T-cell (primary cell): ENCODE measurements at regions not wholly inside any gene's neighbourhood (a gene's known extent, or its start where the extent isn't known, plus 50 kb on each side); places are given as distances from the start of the nearest gene placed in this dataset.

Experiments used
- ATAC-seq, 4 experiments: fragments of 200-7000 bp in 3 of 4; fragments of 150-1000 bp in 1 of 4; cut with Tn5 transposase; replicated peaks in 1 of 4; 1 replicate in 3 of 4; 2 replicates in 1 of 4; pipeline ENCODE4 v1.10.0; 2021; ENCODE audit warnings: moderate library complexity in 3 of 4, mild to moderate bottlenecking in 2 of 4, moderate number of reproducible peaks in 1 of 4
- CTCF ChIA-PET, 2 donors: fragments of 300-600 bp; sonication (Branson Sonifier 250); formaldehyde crosslinking; loops; one replicate each; lab custom pipeline; 2022; ENCODE audit warnings: antibody characterized with exemption in 2 of 2; lab: Charles Lee
- POLR2A ChIA-PET, 2 donors: fragments of 300-600 bp; sonication (Branson Sonifier 250); formaldehyde crosslinking; loops; one replicate each; lab custom pipeline; 2022; ENCODE audit warnings: antibody characterized with exemption in 2 of 2; lab: Charles Lee
- DNase-seq, 35 experiments: peaks; one replicate each; pipeline versions ENCODE4 v3.0.0 to v3.0.0-alpha.2; 2013 to 2023
- H3K27ac ChIP-seq: one replicate; pipeline ENCODE4 v1.5.1; 2013; ENCODE audit warnings: low read length
- H3K27me3 ChIP-seq, 2 experiments: replicated peaks in 1 of 2; 1 replicate in 1 of 2; 2 replicates in 1 of 2; pipeline versions ENCODE4 v1.6.1 to v1.7.0; 2013; ENCODE audit warnings: low read length in 1 of 2, mixed read lengths in 1 of 2; ENCODE audit not compliant: control insufficient read depth in 2 of 2, insufficient read depth in 2 of 2; ENCODE audit errors: extremely low read depth in 1 of 2
- H3K36me3 ChIP-seq, 2 donors: 1 replicate in 1 of 2; 2 replicates in 1 of 2; pipeline versions ENCODE4 v1.6.1 to v1.7.0; 2013; ENCODE audit warnings: low read length in 1 of 2; ENCODE audit not compliant: control insufficient read depth in 2 of 2, insufficient read depth in 1 of 2; ENCODE audit errors: extremely low read depth in 1 of 2
- H3K4me1 ChIP-seq, 2 experiments: 1 replicate in 1 of 2; 2 replicates in 1 of 2; pipeline versions ENCODE4 v1.6.1 to v1.7.0; 2013; ENCODE audit warnings: low read length in 2 of 2, mixed read lengths in 1 of 2; ENCODE audit not compliant: insufficient read depth in 2 of 2, control insufficient read depth in 1 of 2; ENCODE audit errors: extremely low read depth in 1 of 2
- H3K4me3 ChIP-seq, 2 donors: 1 replicate in 1 of 2; 2 replicates in 1 of 2; pipeline versions ENCODE4 v1.5.1 to v1.7.0; 2013; ENCODE audit warnings: mild to moderate bottlenecking in 2 of 2, low read length in 1 of 2, moderate library complexity in 1 of 2; ENCODE audit not compliant: control insufficient read depth in 1 of 2; ENCODE audit errors: extremely low read depth in 1 of 2
- H3K9me3 ChIP-seq: 2 replicates; pipeline ENCODE4 v1.7.0; 2013
- H3K27ac Mint-ChIP-seq, 2 donors: one replicate each; pipeline ENCODE4 v1.8.0; 2020 to 2021; ENCODE audit warnings: mild to moderate bottlenecking in 2 of 2, mixed read lengths in 2 of 2
- H3K27me3 Mint-ChIP-seq, 2 donors: one replicate each; pipeline ENCODE4 v1.8.0; 2021 to 2022; ENCODE audit warnings: mixed read lengths in 2 of 2
- H3K36me3 Mint-ChIP-seq: one replicate; pipeline ENCODE4 v1.8.0; 2021; ENCODE audit warnings: mixed read lengths
- H3K4me1 Mint-ChIP-seq, 3 donors: one replicate each; pipeline ENCODE4 v1.8.0; 2020 to 2022; ENCODE audit warnings: mixed read lengths in 3 of 3, mild to moderate bottlenecking in 1 of 3
- H3K4me3 Mint-ChIP-seq, 3 donors: one replicate each; pipeline ENCODE4 v1.8.0; 2020 to 2022; ENCODE audit warnings: mild to moderate bottlenecking in 3 of 3, mixed read lengths in 3 of 3, moderate library complexity in 3 of 3
- H3K9me3 Mint-ChIP-seq, 3 donors: one replicate each; pipeline ENCODE4 v1.8.0; 2020 to 2022; ENCODE audit warnings: mixed read lengths in 3 of 3
- WGBS: methylation state at CpG from one replicate; pipeline ENCODE4 v1.1.5; 2013; ENCODE audit warnings: missing lambda C conversion rate; ENCODE audit not compliant: insufficient coverage; 5-methylcytosine and 5-hydroxymethylcytosine counted together

DNA sequence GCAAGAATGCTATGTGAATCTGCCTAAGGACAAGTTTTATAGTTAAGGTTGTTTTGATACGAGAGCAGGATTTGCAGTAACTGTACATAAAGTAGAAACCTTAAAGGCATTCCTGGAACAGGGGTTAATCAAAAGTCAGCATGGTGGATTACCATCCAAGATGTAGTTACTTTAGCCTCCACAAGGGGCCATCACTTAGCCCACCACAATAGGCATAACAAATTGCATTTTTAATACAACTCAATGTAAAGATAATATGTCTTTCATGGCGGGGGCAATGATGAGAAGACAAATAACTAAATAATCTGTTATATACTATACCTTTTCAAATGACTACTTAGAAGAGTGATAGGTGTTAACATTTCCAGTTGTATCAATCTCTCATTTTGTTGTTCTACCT is 611.2 kb upstream of the ADGRL4 start:
- H3K36me3 ChIP-seq, result no peaks in the 10 kb centered on the region
- Mint-ChIP-seq H3K4me1 (no peaks in the 10 kb centered on the region), H3K27ac (no peak overlapping the region), H3K27me3 (no peaks in the 10 kb centered on the region), H3K36me3 (no peaks in the 10 kb centered on the region), H3K9me3 (peaks cover 9 to 12% (median 9%) of the 10 kb centered on the region in 3 donors), H3K4me3 (no peak overlapping the region)
- H3K9me3 ChIP-seq, result no peaks in the 10 kb centered on the region
- H3K4me1 ChIP-seq, result no peaks in the 10 kb centered on the region
- DNase-seq (no peak), ATAC-seq (no peak)
- 80% methylated on average over 1 of the region's 2 CpGs for WGBS
- POLR2A ChIA-PET, result no interaction called here
- no peak overlapping the region for H3K4me3 ChIP-seq
- no peak overlapping the region for H3K27ac ChIP-seq
- CTCF ChIA-PET, result no interaction called here
- H3K27me3 ChIP-seq, result no peaks in the 10 kb centered on the region

GRCh38 chr1:79614762-79615161 is 608.2 kb upstream of the ADGRL4 start:
- CTCF ChIA-PET, result no interaction called here
- DNase-seq (no peak), ATAC-seq (no peak)
- POLR2A ChIA-PET, result no interaction called here
- Mint-ChIP-seq H3K27ac (no peak overlapping the region), H3K27me3 (no peaks in the 10 kb centered on the region), H3K9me3 (peaks cover 9% of the 10 kb centered on the region in 3 donors), H3K4me3 (no peak overlapping the region), H3K4me1 (no peaks in the 10 kb centered on the region), H3K36me3 (no peaks in the 10 kb centered on the region)
- no peaks in the 10 kb centered on the region for H3K27me3 ChIP-seq
- WGBS, result 80% methylated on average over 1 of the region's 2 CpGs
- no peaks in the 10 kb centered on the region for H3K36me3 ChIP-seq
- H3K9me3 ChIP-seq, result no peaks in the 10 kb centered on the region
- H3K27ac ChIP-seq, result no peak overlapping the region
- no peaks in the 10 kb centered on the region for H3K4me1 ChIP-seq
- no peak overlapping the region for H3K4me3 ChIP-seq

- no peak overlapping the region for H3K27ac ChIP-seq
- POLR2A ChIA-PET, result no interaction called here
- Mint-ChIP-seq H3K27ac (no peak overlapping the region), H3K4me1 (no peaks in the 10 kb centered on the region), H3K4me3 (no peak overlapping the region), H3K27me3 (no peaks in the 10 kb centered on the region), H3K9me3 (peaks cover 9% of the 10 kb centered on the region in 3 donors), H3K36me3 (no peaks in the 10 kb centered on the region)
- no peaks in the 10 kb centered on the region for H3K36me3 ChIP-seq
- H3K4me1 ChIP-seq, result no peaks in the 10 kb centered on the region
- no peak for DNase-seq
- CTCF ChIA-PET, result no interaction called here
- H3K4me3 ChIP-seq, result no peak overlapping the region
- no peaks in the 10 kb centered on the region for H3K27me3 ChIP-seq
- no peak for ATAC-seq
- no peaks in the 10 kb centered on the region for H3K9me3 ChIP-seq
Measured at GRCh38 chr1:79614106-79614505, 607.6 kb upstream of the ADGRL4 start.

- H3K4me3 Mint-ChIP-seq, result no peak overlapping the region
- no peaks in the 10 kb centered on the region for H3K27me3 Mint-ChIP-seq
- H3K27ac Mint-ChIP-seq, result no peak overlapping the region
- ChIA-PET CTCF (no interaction called here), POLR2A (no interaction called here)
- H3K4me1 Mint-ChIP-seq, result no peaks in the 10 kb centered on the region
- no peak overlapping the region for H3K4me3 ChIP-seq
- no peak overlapping the region for H3K27ac ChIP-seq
- no peaks in the 10 kb centered on the region for H3K36me3 ChIP-seq
- no peaks in the 10 kb centered on the region for H3K27me3 ChIP-seq
- peaks cover 4 to 9% (median 5%) of the 10 kb centered on the region in 3 donors for H3K9me3 Mint-ChIP-seq
- DNase-seq (no peak), ATAC-seq (no peak)
- WGBS, result no CpG with 5 or more reads among the region's 1 CpG
- no peaks in the 10 kb centered on the region for H3K36me3 Mint-ChIP-seq
- H3K4me1 ChIP-seq, result no peaks in the 10 kb centered on the region
- no peaks in the 10 kb centered on the region for H3K9me3 ChIP-seq
Measured at GRCh38 chr1:79613046-79613445, 606.5 kb upstream of the ADGRL4 start.

DNA sequence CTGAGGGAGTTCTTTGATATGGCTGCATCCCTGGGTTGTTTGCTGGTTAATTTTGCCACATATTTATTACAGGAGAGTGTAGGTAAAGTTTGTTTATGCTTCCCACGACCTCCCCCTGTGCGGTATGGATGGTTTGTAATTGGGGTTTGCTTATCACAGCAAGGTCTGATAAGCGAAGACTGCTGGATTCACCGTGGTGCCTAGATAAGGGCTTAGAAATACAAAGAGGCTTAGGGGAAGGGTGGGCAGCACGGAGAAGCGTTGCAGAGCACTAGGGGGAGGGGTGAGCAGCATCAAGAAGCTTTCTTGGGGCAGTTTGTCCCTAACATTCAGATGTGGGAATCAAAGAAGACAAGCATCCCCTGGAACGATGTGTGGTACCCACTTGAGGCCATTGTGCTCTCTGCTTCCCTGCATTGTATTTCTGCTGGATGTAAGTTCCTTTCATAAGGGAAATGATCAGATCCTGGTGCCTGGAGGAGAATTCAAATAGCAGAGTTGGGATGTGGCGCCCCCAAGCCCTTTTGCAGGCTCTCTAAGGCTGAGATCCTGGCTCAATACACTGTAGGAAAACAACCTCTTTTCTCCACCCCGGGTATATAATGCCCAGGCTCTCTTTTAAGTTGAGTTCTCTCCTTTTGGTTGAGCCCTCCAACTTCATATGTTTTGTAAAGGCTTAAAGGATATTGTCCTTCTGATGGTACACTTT is 598.1 kb upstream of the ADGRL4 start:
- ChIA-PET POLR2A (no interaction called here), CTCF (no interaction called here)
- DNase-seq (no peak), ATAC-seq (no peak)
- no peaks in the 10 kb centered on the region for H3K4me1 Mint-ChIP-seq
- Histone ChIP-seq H3K4me3 (no peak overlapping the region), H3K36me3 (no peaks in the 10 kb centered on the region), H3K4me1 (no peaks in the 10 kb centered on the region), H3K9me3 (no peaks in the 10 kb centered on the region), H3K27me3 (no peaks in the 10 kb centered on the region), H3K27ac (no peak overlapping the region)
- no peak overlapping the region for H3K4me3 Mint-ChIP-seq
- H3K27me3 Mint-ChIP-seq, result no peaks in the 10 kb centered on the region
- H3K27ac Mint-ChIP-seq, result no peak overlapping the region
- 41% methylated on average over 6 of the region's 9 CpGs for WGBS
- peaks cover 4 to 13% (median 4%) of the 10 kb centered on the region in 3 donors for H3K9me3 Mint-ChIP-seq
- H3K36me3 Mint-ChIP-seq, result no peaks in the 10 kb centered on the region

GRCh38 chr1:79603843-79604242 is 597.3 kb upstream of the ADGRL4 start:
- no CpG with 5 or more reads among the region's 2 CpGs for WGBS
- CTCF ChIA-PET, result no interaction called here

More at GRCh38 chr1:79603843-79604242, 597.3 kb upstream of the ADGRL4 start:
- H3K4me1 Mint-ChIP-seq, result no peaks in the 10 kb centered on the region
- H3K27me3 Mint-ChIP-seq, result no peaks in the 10 kb centered on the region
- no peaks in the 10 kb centered on the region for H3K4me1 ChIP-seq
- H3K9me3 Mint-ChIP-seq, result peaks cover 4 to 13% (median 4%) of the 10 kb centered on the region in 3 donors
- H3K4me3 Mint-ChIP-seq, result no peak overlapping the region
- no peaks in the 10 kb centered on the region for H3K9me3 ChIP-seq
- no peak overlapping the region for H3K27ac Mint-ChIP-seq
- no peaks in the 10 kb centered on the region for H3K36me3 Mint-ChIP-seq
- H3K36me3 ChIP-seq, result no peaks in the 10 kb centered on the region
- H3K27ac ChIP-seq, result no peak overlapping the region
- POLR2A ChIA-PET, result no interaction called here
- H3K27me3 ChIP-seq, result no peaks in the 10 kb centered on the region
- DNase-seq (no peak), ATAC-seq (no peak)
- H3K4me3 ChIP-seq, result no peak overlapping the region
